Osteoblast (primary cell): ENCODE measurements at regions not wholly inside any gene's neighbourhood (a gene's known extent, or its start where the extent isn't known, plus 50 kb on each side); places are given as distances from the start of the nearest gene placed in this dataset.

Experiments
- DNase-seq: peaks from one replicate; pipeline ENCODE4 v3.0.0; 2011; ENCODE audit warnings: low spot score, mixed read lengths; ENCODE audit not compliant: insufficient read length; ENCODE audit errors: missing footprints
- H2AFZ ChIP-seq: 2 replicates; pipeline ENCODE4 v1.6.0; 2011; ENCODE audit warnings: mild to moderate bottlenecking, low read length
- H3K27ac ChIP-seq: 2 replicates; pipeline ENCODE4 v1.5.1; 2011; ENCODE audit warnings: mild to moderate bottlenecking, low read depth, low read length, moderate library complexity
- H3K27me3 ChIP-seq: 2 replicates; pipeline ENCODE4 v1.6.0; 2012; ENCODE audit warnings: mild to moderate bottlenecking, control low read depth, inconsistent platforms, low read length, moderate library complexity; ENCODE audit not compliant: insufficient read depth
- H3K36me3 ChIP-seq: 2 replicates; pipeline ENCODE4 v1.5.1; 2011; ENCODE audit warnings: mild to moderate bottlenecking, low read length, control low read depth, moderate library complexity; ENCODE audit not compliant: insufficient read depth
- H3K4me1 ChIP-seq: 2 replicates; pipeline ENCODE4 v1.5.1; 2011; ENCODE audit warnings: mild to moderate bottlenecking, low read length, control low read depth, moderate library complexity; ENCODE audit not compliant: insufficient read depth
- H3K4me2 ChIP-seq: 2 replicates; pipeline ENCODE4 v1.6.0; 2011; ENCODE audit warnings: mild to moderate bottlenecking, low read length; ENCODE audit not compliant: insufficient read depth
- H3K4me3 ChIP-seq: fragments of 200-600 bp; sonication (generic); 3 replicates; pipeline ENCODE4 v1.5.1; 2012; ENCODE audit warnings: mild to moderate bottlenecking, low read length, inconsistent platforms; ENCODE audit not compliant: insufficient read depth
- H3K79me2 ChIP-seq: 2 replicates; pipeline ENCODE4 v1.6.0; 2012; ENCODE audit warnings: mild to moderate bottlenecking, low read length, control low read depth, inconsistent platforms; ENCODE audit not compliant: insufficient read depth
- H3K9me3 ChIP-seq: 2 replicates; pipeline ENCODE4 v1.5.1; 2011; ENCODE audit warnings: low read depth, low read length, control low read depth
- H4K20me1 ChIP-seq: 2 replicates; pipeline ENCODE4 v1.6.0; 2012; ENCODE audit warnings: mild to moderate bottlenecking, low read length, control low read depth; ENCODE audit not compliant: insufficient read depth
- TF ChIP-seq, protein P1 (sequence below): IDR thresholded peaks from 2 replicates; pipeline ENCODE4 v1.5.1; 2011; ENCODE audit warnings: mild to moderate bottlenecking, low read depth, low read length, moderate library complexity; ENCODE audit errors: extremely low read depth

DNA sequence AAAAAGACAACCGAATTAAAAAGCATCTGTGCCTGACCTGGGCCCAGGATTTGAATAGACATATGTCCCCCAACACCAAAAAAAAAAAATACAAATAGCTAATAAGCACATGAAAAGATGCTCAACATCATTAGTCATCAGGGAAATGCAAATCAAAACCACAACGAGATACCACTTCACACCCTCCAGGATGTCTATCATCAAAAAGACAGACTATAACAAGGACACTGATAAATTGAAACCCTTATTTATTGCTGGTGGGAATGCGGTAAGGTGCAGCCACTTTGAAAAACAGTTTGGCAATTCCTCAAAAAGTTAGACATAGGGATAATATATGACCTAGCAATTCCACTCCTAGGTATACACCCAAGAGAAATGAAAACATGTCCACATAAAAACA is 72.3 kb upstream of the CAMK1G start:
- Histone ChIP-seq H3K79me2 (no peaks in the 10 kb centered on the region), H3K36me3 (no peaks in the 10 kb centered on the region), H3K4me2 (no peak overlapping the region), H3K9me3 (no peaks in the 10 kb centered on the region), H3K27ac (no peak overlapping the region), H3K27me3 (peaks cover 8% of the 10 kb centered on the region), H4K20me1 (no peaks in the 10 kb centered on the region), H2AFZ (no peak overlapping the region), H3K4me3 (no peak overlapping the region), H3K4me1 (no peaks in the 10 kb centered on the region)
- no peak for DNase-seq
- TF ChIP-seq, protein P1, sequence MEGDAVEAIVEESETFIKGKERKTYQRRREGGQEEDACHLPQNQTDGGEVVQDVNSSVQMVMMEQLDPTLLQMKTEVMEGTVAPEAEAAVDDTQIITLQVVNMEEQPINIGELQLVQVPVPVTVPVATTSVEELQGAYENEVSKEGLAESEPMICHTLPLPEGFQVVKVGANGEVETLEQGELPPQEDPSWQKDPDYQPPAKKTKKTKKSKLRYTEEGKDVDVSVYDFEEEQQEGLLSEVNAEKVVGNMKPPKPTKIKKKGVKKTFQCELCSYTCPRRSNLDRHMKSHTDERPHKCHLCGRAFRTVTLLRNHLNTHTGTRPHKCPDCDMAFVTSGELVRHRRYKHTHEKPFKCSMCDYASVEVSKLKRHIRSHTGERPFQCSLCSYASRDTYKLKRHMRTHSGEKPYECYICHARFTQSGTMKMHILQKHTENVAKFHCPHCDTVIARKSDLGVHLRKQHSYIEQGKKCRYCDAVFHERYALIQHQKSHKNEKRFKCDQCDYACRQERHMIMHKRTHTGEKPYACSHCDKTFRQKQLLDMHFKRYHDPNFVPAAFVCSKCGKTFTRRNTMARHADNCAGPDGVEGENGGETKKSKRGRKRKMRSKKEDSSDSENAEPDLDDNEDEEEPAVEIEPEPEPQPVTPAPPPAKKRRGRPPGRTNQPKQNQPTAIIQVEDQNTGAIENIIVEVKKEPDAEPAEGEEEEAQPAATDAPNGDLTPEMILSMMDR: no peak

DNA sequence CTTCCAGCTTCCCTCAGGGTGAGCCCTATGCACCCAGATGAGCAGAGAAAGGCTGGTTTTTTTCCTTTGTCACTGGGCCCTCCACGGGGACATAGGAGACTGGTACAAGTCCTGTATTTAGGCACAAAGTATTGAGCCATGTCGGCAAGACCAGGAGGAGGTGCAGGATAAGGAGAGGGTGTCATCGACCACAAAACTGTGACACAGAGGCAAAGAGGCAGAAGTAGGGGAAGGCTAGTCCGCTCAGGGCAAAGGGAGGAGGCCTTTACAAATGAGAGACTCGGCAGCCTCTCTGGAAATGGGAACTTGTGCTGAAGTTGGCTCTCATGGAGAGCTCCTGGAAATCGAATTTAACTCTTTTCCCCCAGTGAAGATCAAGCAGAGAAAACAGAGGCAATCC is 70.7 kb upstream of the CAMK1G start:
- H4K20me1 ChIP-seq: no peaks in the 10 kb centered on the region
- no peak overlapping the region for H3K4me2 ChIP-seq
- H3K9me3 ChIP-seq: no peaks in the 10 kb centered on the region
- peaks cover 8% of the 10 kb centered on the region for H3K27me3 ChIP-seq
- no peak overlapping the region for H3K4me3 ChIP-seq
- H2AFZ ChIP-seq: peak overlapping the region; percentile 20
- H3K27ac ChIP-seq: no peak overlapping the region
- TF ChIP-seq, protein P1: no peak
- H3K79me2 ChIP-seq: no peaks in the 10 kb centered on the region
- H3K36me3 ChIP-seq: no peaks in the 10 kb centered on the region
- H3K4me1 ChIP-seq: no peaks in the 10 kb centered on the region
- peak; percentile 31 for DNase-seq

- Histone ChIP-seq H3K79me2 (no peaks in the 10 kb centered on the region), H3K4me2 (no peak overlapping the region), H4K20me1 (no peaks in the 10 kb centered on the region), H3K36me3 (no peaks in the 10 kb centered on the region), H3K4me1 (no peaks in the 10 kb centered on the region), H3K9me3 (no peaks in the 10 kb centered on the region), H3K27me3 (peaks cover 8% of the 10 kb centered on the region), H2AFZ (peak overlapping the region; percentile 20), H3K27ac (no peak overlapping the region), H3K4me3 (no peak overlapping the region)
- DNase-seq: peak; percentile 54
- TF ChIP-seq, protein P1: peak; percentile 64
Observed at GRCh38 chr1:209513226-209513625, 70.3 kb upstream of the CAMK1G start.

DNA sequence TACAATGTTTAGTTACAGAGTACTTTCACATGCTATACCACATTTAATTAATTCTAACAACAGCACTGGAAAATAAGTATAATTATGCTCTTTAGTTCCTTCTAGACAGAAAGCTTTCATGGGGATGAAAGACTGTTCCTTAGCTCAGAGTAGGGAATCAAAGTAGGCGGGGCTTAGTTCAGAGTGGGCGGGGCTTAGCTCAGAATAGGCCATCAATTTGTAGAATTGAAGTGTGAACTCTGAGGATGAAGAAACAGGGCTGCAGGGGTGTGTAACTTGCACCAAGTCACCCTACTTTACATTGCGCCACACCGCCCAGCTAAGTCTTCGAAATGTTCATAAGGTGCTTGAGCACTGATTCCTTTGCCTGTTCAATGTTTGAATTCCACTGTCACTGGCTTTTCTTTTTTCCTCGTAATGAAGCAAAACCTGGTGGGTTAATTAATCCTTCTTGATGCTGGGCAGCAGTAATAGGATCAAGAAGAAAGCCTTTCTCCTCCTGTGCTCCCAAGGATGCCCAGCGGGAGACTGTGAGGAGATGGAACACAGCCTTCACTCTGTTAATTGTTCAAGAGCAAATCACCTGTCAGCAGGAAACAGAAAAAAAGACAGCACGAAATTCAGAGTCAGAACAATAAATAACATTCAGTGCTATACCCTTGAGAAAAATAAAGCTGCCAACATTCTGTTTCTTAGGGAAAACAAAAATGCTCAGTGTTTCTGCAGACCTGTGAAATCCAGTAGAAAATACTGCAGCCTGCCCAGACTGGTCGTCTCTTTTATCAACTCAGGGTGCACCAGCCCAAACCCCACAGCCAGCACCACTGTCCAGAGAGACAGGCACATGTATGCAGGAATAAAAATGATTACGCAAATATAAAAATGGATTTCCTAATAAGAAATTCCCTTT is 66.5 kb upstream of the CAMK1G start:
- TF ChIP-seq, protein P1: no peak
- Histone ChIP-seq H3K9me3 (no peaks in the 10 kb centered on the region), H3K27me3 (peaks cover 10% of the 10 kb centered on the region), H2AFZ (no peak overlapping the region), H3K36me3 (no peaks in the 10 kb centered on the region), H3K4me3 (no peak overlapping the region), H3K79me2 (no peaks in the 10 kb centered on the region), H3K27ac (no peak overlapping the region), H3K4me1 (no peaks in the 10 kb centered on the region), H4K20me1 (no peaks in the 10 kb centered on the region), H3K4me2 (no peak overlapping the region)
- DNase-seq: no peak
